OCI-LY3 (cell line): ENCODE measurements at regions not wholly inside any gene's neighbourhood (a gene's known extent, or its start where the extent isn't known, plus 50 kb on each side); places are given as distances from the start of the nearest gene placed in this dataset.

Experiments used
- H2AFZ ChIP-seq: fragments of 200-600, 300-600 bp; shearing (Covaris generic); 2 replicates; pipeline ENCODE4 v1.6.0; 2014; ENCODE audit warnings: antibody characterized with exemption, low read depth, low read length
- H3K27ac ChIP-seq: fragments of 200-600, 300-600 bp; sonication (generic); 2 replicates; pipeline ENCODE4 v1.5.1; 2014; ENCODE audit warnings: mild to moderate bottlenecking, low read length, moderate library complexity, mixed read lengths
- H3K27me3 ChIP-seq: fragments of 200-600, 300-600 bp; sonication (generic); 2 replicates; pipeline ENCODE4 v1.6.1; 2014; ENCODE audit warnings: low read depth, low read length, mixed read lengths
- H3K36me3 ChIP-seq: fragments of 200-600, 300-600 bp; sonication (generic); replicated peaks from 2 replicates; pipeline ENCODE3; 2014; ENCODE audit warnings: low read depth, low read length, mixed read lengths
- H3K4me1 ChIP-seq: fragments of 300-600, 200-600 bp; sonication (generic); 2 replicates; pipeline ENCODE4 v1.6.1; 2014; ENCODE audit warnings: low read length, mixed read lengths
- H3K4me2 ChIP-seq: fragments of 200-600, 300-600 bp; sonication (generic); 2 replicates; pipeline ENCODE4 v1.6.1; 2014; ENCODE audit warnings: low read length, mixed read lengths
- H3K4me3 ChIP-seq: fragments of 300-600, 200-600 bp; sonication (generic); 2 replicates; pipeline ENCODE4 v1.5.1; 2014; ENCODE audit warnings: antibody characterized with exemption, mild to moderate bottlenecking, low read length, moderate library complexity
- H3K79me2 ChIP-seq: fragments of 300-600, 200-600 bp; shearing (Covaris generic); 2 replicates; pipeline ENCODE4 v1.6.1; 2014; ENCODE audit warnings: mild to moderate bottlenecking, low read length, mixed read lengths
- H3K9ac ChIP-seq: fragments of 300-600, 200-600 bp; shearing (Covaris generic); 2 replicates; pipeline ENCODE4 v1.6.0; 2014; ENCODE audit warnings: mild to moderate bottlenecking, low read length, moderate library complexity
- H3K9me3 ChIP-seq: fragments of 200-600, 300-600 bp; shearing (Covaris generic); 2 replicates; pipeline ENCODE4 v1.6.1; 2014; ENCODE audit warnings: low read length, mixed read lengths; ENCODE audit not compliant: insufficient read depth
- H4K20me1 ChIP-seq: fragments of 200-600, 300-600 bp; sonication (generic); 2 replicates; pipeline ENCODE4 v1.6.1; 2016; ENCODE audit warnings: low read length, mixed read lengths; ENCODE audit not compliant: insufficient read depth
- EZH2phosphoT487 ChIP-seq: fragments of 200-600 bp; shearing (Covaris generic); IDR thresholded peaks from 2 replicates; pipeline ENCODE4 v1.6.1; 2018; ENCODE audit warnings: antibody characterized with exemption, mixed run types, low read depth
- TF ChIP-seq, protein P1 (sequence below): fragments of 200-600, 300-600 bp; sonication (generic); IDR thresholded peaks from 2 replicates; pipeline ENCODE4 v1.5.1; 2014; ENCODE audit warnings: antibody characterized with exemption, low read length, low read depth

DNA sequence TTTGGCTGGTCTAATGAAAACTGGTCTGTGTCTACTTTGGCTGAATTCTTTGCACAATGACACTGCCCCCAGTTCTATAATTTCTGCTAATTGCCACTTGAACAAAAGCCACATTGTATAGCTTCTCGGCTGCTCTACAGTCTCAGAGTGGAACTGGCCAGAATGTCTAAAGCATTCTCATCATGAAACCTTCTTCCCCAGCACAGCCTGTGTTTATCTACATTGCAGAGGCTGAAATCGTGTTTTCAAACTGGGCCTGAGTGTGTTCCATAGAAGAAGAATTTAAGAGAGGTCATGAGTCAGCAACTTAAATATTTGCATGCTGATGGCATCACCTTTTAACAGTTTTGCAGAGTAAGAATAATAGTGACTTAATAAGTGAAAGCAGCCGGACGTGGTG is 177.2 kb downstream of the BUB3 start:
- no peak overlapping the region for H3K27ac ChIP-seq

DNA sequence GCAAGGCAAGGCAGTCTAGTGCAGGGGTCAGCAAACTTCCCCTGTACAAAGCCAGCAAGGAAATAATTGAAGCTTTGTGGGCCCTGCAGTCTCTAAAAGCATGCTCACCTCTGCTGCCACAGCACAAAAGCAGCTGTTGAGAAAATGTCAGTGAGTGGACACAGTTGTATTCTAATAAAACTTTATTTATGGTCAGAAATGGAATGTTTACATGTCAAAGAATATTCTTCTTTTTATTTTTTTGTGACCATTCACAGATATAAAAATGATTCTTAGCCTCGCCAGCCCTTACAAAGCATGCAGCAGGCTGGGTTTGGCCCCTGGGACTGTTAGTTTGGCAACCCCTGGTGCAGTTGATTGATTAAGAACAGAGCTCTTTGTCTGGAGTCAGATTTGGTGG is 192.4 kb downstream of the BUB3 start:
- no peaks in the 10 kb centered on the region for H3K27me3 ChIP-seq
- no peak overlapping the region for H3K4me3 ChIP-seq
- no peaks in the 10 kb centered on the region for H3K9me3 ChIP-seq
- no peak for TF ChIP-seq EZH2phosphoT487
- TF ChIP-seq, protein P1, sequence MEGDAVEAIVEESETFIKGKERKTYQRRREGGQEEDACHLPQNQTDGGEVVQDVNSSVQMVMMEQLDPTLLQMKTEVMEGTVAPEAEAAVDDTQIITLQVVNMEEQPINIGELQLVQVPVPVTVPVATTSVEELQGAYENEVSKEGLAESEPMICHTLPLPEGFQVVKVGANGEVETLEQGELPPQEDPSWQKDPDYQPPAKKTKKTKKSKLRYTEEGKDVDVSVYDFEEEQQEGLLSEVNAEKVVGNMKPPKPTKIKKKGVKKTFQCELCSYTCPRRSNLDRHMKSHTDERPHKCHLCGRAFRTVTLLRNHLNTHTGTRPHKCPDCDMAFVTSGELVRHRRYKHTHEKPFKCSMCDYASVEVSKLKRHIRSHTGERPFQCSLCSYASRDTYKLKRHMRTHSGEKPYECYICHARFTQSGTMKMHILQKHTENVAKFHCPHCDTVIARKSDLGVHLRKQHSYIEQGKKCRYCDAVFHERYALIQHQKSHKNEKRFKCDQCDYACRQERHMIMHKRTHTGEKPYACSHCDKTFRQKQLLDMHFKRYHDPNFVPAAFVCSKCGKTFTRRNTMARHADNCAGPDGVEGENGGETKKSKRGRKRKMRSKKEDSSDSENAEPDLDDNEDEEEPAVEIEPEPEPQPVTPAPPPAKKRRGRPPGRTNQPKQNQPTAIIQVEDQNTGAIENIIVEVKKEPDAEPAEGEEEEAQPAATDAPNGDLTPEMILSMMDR: no peak
- no peak overlapping the region for H3K27ac ChIP-seq
- H3K4me2 ChIP-seq: no peak overlapping the region
- no peak overlapping the region for H3K9ac ChIP-seq
- H3K36me3 ChIP-seq: no peaks in the 10 kb centered on the region
- H3K4me1 ChIP-seq: no peaks in the 10 kb centered on the region
- no peaks in the 10 kb centered on the region for H3K79me2 ChIP-seq
- H4K20me1 ChIP-seq: no peaks in the 10 kb centered on the region
- H2AFZ ChIP-seq: no peak overlapping the region

More for the DNA sequence above, 177.2 kb downstream of the BUB3 start:
- no peaks in the 10 kb centered on the region for H3K36me3 ChIP-seq
- no peaks in the 10 kb centered on the region for H3K27me3 ChIP-seq
- no peak overlapping the region for H2AFZ ChIP-seq
- H3K4me3 ChIP-seq: no peak overlapping the region
- H3K79me2 ChIP-seq: no peaks in the 10 kb centered on the region
- H3K9me3 ChIP-seq: no peaks in the 10 kb centered on the region
- H3K4me1 ChIP-seq: no peaks in the 10 kb centered on the region
- no peak overlapping the region for H3K9ac ChIP-seq
- H4K20me1 ChIP-seq: no peaks in the 10 kb centered on the region
- TF ChIP-seq, protein P1: no peak
- no peak for TF ChIP-seq EZH2phosphoT487
- H3K4me2 ChIP-seq: no peak overlapping the region

DNA sequence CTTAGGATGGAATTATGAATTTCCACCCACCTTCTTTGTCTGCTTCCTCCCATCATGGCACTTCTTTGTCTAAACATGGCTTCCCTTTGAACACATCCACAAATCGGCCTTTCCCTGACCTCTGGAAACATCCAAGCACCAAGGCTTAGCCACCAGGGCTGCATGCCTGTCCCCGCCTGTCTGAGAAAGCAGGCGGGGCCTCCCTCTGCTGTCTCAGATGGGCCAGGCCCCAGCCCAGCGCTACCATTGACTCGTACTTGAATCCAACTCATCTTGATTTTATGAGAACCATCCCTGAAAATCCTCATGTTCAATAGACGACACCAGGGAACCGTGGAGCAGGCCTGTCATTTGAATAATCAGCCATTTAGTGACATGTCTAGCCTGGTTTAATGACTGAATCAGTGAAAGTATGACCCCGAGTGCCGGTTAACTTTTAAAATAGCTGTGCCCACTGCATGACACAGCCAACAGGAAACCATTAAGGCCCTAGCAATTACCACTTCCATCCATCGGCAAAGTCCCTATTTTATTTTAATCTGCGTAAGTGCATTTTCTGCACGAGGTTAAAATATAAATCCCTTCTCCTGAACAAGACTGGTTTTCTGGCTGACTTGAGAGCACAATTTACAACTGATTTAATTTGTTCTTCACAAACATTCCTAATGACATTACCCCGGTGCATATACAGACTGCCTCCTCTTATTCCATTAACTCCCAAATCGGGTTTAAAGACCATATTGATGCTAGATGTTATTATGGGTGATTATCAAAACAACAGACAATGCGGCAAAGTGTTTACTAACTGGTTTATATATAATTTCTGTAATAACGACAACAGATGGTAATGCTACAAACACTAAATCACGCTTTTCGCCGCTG is 194.7 kb downstream of the BUB3 start:
- H3K4me2 ChIP-seq: no peak overlapping the region
- H3K4me3 ChIP-seq: no peak overlapping the region
- TF ChIP-seq, protein P1: no peak
- TF ChIP-seq EZH2phosphoT487: no peak
- no peaks in the 10 kb centered on the region for H3K79me2 ChIP-seq
- H2AFZ ChIP-seq: no peak overlapping the region
- H3K9me3 ChIP-seq: no peaks in the 10 kb centered on the region
- no peak overlapping the region for H3K27ac ChIP-seq
- H3K36me3 ChIP-seq: no peaks in the 10 kb centered on the region
- H4K20me1 ChIP-seq: no peaks in the 10 kb centered on the region
- no peaks in the 10 kb centered on the region for H3K4me1 ChIP-seq
- no peaks in the 10 kb centered on the region for H3K27me3 ChIP-seq
- no peak overlapping the region for H3K9ac ChIP-seq

DNA sequence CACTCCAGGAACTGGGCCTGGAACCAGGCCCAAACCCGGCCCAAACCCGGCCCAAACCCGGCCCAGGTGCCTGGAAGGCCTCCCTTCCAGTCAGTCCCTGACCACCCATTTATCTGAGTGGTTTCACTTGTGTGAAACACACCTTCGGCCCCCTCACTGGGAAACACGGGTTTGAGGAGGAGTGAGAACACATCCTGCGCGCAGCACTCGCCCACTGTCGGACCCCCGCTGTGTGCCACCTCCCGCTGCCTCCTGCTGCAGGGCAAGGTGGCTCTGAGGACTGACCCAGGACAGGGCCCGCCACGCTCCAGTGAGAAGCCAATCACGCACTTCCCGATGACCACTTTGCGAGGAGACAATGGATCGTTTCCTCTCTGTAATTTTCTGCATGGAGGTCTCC is 197.5 kb downstream of the BUB3 start:
- no peaks in the 10 kb centered on the region for H3K27me3 ChIP-seq

More for the DNA sequence above, 197.5 kb downstream of the BUB3 start:
- TF ChIP-seq, protein P1: no peak
- TF ChIP-seq EZH2phosphoT487: no peak
- Histone ChIP-seq H3K9me3 (no peaks in the 10 kb centered on the region), H3K36me3 (no peaks in the 10 kb centered on the region), H3K79me2 (no peaks in the 10 kb centered on the region), H3K4me3 (no peak overlapping the region), H3K4me2 (no peak overlapping the region), H3K4me1 (no peaks in the 10 kb centered on the region), H3K9ac (no peak overlapping the region), H2AFZ (no peak overlapping the region), H4K20me1 (no peaks in the 10 kb centered on the region), H3K27ac (no peak overlapping the region)
